Activated T-cell treated with anti-CD3 and anti-CD28 coated beads, Interleukin-2, amount 50 U/mL, for 4 hours (primary cell): ENCODE measurements at regions not wholly inside any gene's neighbourhood (a gene's known extent, or its start where the extent isn't known, plus 50 kb on each side); places are given as distances from the start of the nearest gene placed in this dataset.

Experiments
- ATAC-seq, 2 donors: fragments of 200-7000 bp; cut with Tn5 transposase; one replicate each; pipeline ENCODE4 v1.10.0; 2021
- DNase-seq: peaks from one replicate; pipeline ENCODE4 v3.0.0-alpha.2; 2020
- H3K27me3 Mint-ChIP-seq: one replicate; pipeline ENCODE4 v1.8.0; 2021; ENCODE audit warnings: low read depth, mixed read lengths
- H3K36me3 Mint-ChIP-seq: one replicate; pipeline ENCODE4 v1.8.0; 2022; ENCODE audit warnings: mixed read lengths; ENCODE audit not compliant: insufficient read depth
- H3K4me1 Mint-ChIP-seq: one replicate; pipeline ENCODE4 v1.8.0; 2021; ENCODE audit warnings: low read depth, mixed read lengths
- H3K4me3 Mint-ChIP-seq: one replicate; pipeline ENCODE4 v1.8.0; 2021; ENCODE audit warnings: mild to moderate bottlenecking, moderate library complexity, mixed read lengths
- H3K9me3 Mint-ChIP-seq: one replicate; pipeline ENCODE4 v1.8.0; 2021; ENCODE audit warnings: mixed read lengths

GRCh38 chr16:48487287-48487686 lies 102.1 kb upstream of the SIAH1 start:
- Mint-ChIP-seq H3K27me3 (peaks cover 22% of the 10 kb centered on the region), H3K36me3 (no peaks in the 10 kb centered on the region), H3K4me3 (no peak overlapping the region), H3K9me3 (no peaks in the 10 kb centered on the region), H3K4me1 (no peaks in the 10 kb centered on the region)
- ATAC-seq (no peak), DNase-seq (no peak)

- ATAC-seq (no peak), DNase-seq (no peak)
- Mint-ChIP-seq H3K4me3 (no peak overlapping the region), H3K9me3 (peaks cover 4% of the 10 kb centered on the region), H3K36me3 (no peaks in the 10 kb centered on the region), H3K27me3 (peaks cover 15% of the 10 kb centered on the region), H3K4me1 (no peaks in the 10 kb centered on the region)
Measured at GRCh38 chr16:48481772-48482171, 96.6 kb upstream of the SIAH1 start.

- DNase-seq (no peak), ATAC-seq (no peak)
- peaks cover 11% of the 10 kb centered on the region for H3K27me3 Mint-ChIP-seq
- H3K36me3 Mint-ChIP-seq, result no peaks in the 10 kb centered on the region
- H3K4me3 Mint-ChIP-seq, result no peak overlapping the region
- peaks cover 4% of the 10 kb centered on the region for H3K9me3 Mint-ChIP-seq
- no peaks in the 10 kb centered on the region for H3K4me1 Mint-ChIP-seq
Measured at GRCh38 chr16:48481211-48481610, 96.0 kb upstream of the SIAH1 start.

- DNase-seq, result no peak
- Mint-ChIP-seq H3K9me3 (peaks cover 11% of the 10 kb centered on the region), H3K4me1 (no peaks in the 10 kb centered on the region), H3K4me3 (no peak overlapping the region), H3K36me3 (peaks cover 4% of the 10 kb centered on the region), H3K27me3 (peaks cover 14% of the 10 kb centered on the region)
- ATAC-seq, result no peak
Measured at GRCh38 chr16:48479955-48480354, 94.7 kb upstream of the SIAH1 start.

- H3K27me3 Mint-ChIP-seq, result peaks cover 15% of the 10 kb centered on the region
- DNase-seq (no peak), ATAC-seq (no peak)
- no peak overlapping the region for H3K4me3 Mint-ChIP-seq
- H3K9me3 Mint-ChIP-seq, result peaks cover 11% of the 10 kb centered on the region
- H3K36me3 Mint-ChIP-seq, result peaks cover 4% of the 10 kb centered on the region
- H3K4me1 Mint-ChIP-seq, result no peaks in the 10 kb centered on the region
Measured at GRCh38 chr16:48479329-48479728, 94.1 kb upstream of the SIAH1 start.

- H3K4me1 Mint-ChIP-seq, result no peaks in the 10 kb centered on the region
- no peak overlapping the region for H3K4me3 Mint-ChIP-seq
- H3K27me3 Mint-ChIP-seq, result peaks cover 16% of the 10 kb centered on the region
- peaks cover 11% of the 10 kb centered on the region for H3K9me3 Mint-ChIP-seq
- ATAC-seq (no peak), DNase-seq (no peak)
- peaks cover 4% of the 10 kb centered on the region for H3K36me3 Mint-ChIP-seq
Measured at GRCh38 chr16:48478393-48478792, 93.2 kb upstream of the SIAH1 start.

GRCh38 chr16:48471435-48471834 lies 86.2 kb upstream of the SIAH1 start:
- Mint-ChIP-seq H3K9me3 (peaks cover 13% of the 10 kb centered on the region), H3K4me3 (no peak overlapping the region)

GRCh38 chr16:48462106-48462740 lies 77.0 kb upstream of the SIAH1 start:
- Mint-ChIP-seq H3K36me3 (no peaks in the 10 kb centered on the region), H3K4me1 (peaks cover 16% of the 10 kb centered on the region), H3K9me3 (peaks cover 4% of the 10 kb centered on the region), H3K4me3 (no peak overlapping the region), H3K27me3 (no peaks in the 10 kb centered on the region)
- no peak for DNase-seq
- no peak for ATAC-seq

More at GRCh38 chr16:48471435-48471834, 86.2 kb upstream of the SIAH1 start:
- H3K27me3 Mint-ChIP-seq, result peaks cover 8% of the 10 kb centered on the region
- ATAC-seq (no peak), DNase-seq (no peak)
- peaks cover 4% of the 10 kb centered on the region for H3K36me3 Mint-ChIP-seq
- H3K4me1 Mint-ChIP-seq, result no peaks in the 10 kb centered on the region

- no peaks in the 10 kb centered on the region for H3K27me3 Mint-ChIP-seq
- ATAC-seq (no peak), DNase-seq (no peak)
Measured at GRCh38 chr16:48459167-48459566, 74.0 kb upstream of the SIAH1 start.

GRCh38 chr16:48454051-48454450 lies 68.8 kb upstream of the SIAH1 start:
- H3K27me3 Mint-ChIP-seq, result no peaks in the 10 kb centered on the region
- no peaks in the 10 kb centered on the region for H3K9me3 Mint-ChIP-seq
- no peak overlapping the region for H3K4me3 Mint-ChIP-seq
- H3K4me1 Mint-ChIP-seq, result peaks cover 17% of the 10 kb centered on the region
- no peaks in the 10 kb centered on the region for H3K36me3 Mint-ChIP-seq
- DNase-seq, result no peak
- no peak for ATAC-seq

More at GRCh38 chr16:48459167-48459566, 74.0 kb upstream of the SIAH1 start:
- H3K4me3 Mint-ChIP-seq, result no peak overlapping the region
- H3K36me3 Mint-ChIP-seq, result no peaks in the 10 kb centered on the region
- no peaks in the 10 kb centered on the region for H3K9me3 Mint-ChIP-seq
- peaks cover 20% of the 10 kb centered on the region for H3K4me1 Mint-ChIP-seq

GRCh38 chr16:48452991-48453760 lies 68.0 kb upstream of the SIAH1 start:
- H3K9me3 Mint-ChIP-seq, result no peaks in the 10 kb centered on the region
- H3K36me3 Mint-ChIP-seq, result no peaks in the 10 kb centered on the region
- no peaks in the 10 kb centered on the region for H3K27me3 Mint-ChIP-seq
- no peak for DNase-seq
- no peak for ATAC-seq
- H3K4me1 Mint-ChIP-seq, result peaks cover 10% of the 10 kb centered on the region
- no peak overlapping the region for H3K4me3 Mint-ChIP-seq

GRCh38 chr16:48451323-48451722 lies 66.1 kb upstream of the SIAH1 start:
- Mint-ChIP-seq H3K27me3 (no peaks in the 10 kb centered on the region), H3K4me3 (no peak overlapping the region), H3K9me3 (no peaks in the 10 kb centered on the region), H3K36me3 (no peaks in the 10 kb centered on the region), H3K4me1 (no peaks in the 10 kb centered on the region)
- no peak for DNase-seq
- ATAC-seq, result no peak

- H3K4me1 Mint-ChIP-seq, result no peaks in the 10 kb centered on the region
- H3K36me3 Mint-ChIP-seq, result no peaks in the 10 kb centered on the region
- no peaks in the 10 kb centered on the region for H3K27me3 Mint-ChIP-seq
- ATAC-seq (no peak), DNase-seq (no peak)
- no peaks in the 10 kb centered on the region for H3K9me3 Mint-ChIP-seq
- no peak overlapping the region for H3K4me3 Mint-ChIP-seq
Measured at GRCh38 chr16:48450367-48450766, 65.2 kb upstream of the SIAH1 start.

- Mint-ChIP-seq H3K4me3 (no peak overlapping the region), H3K36me3 (no peaks in the 10 kb centered on the region), H3K4me1 (no peaks in the 10 kb centered on the region), H3K27me3 (no peaks in the 10 kb centered on the region), H3K9me3 (no peaks in the 10 kb centered on the region)
- DNase-seq (no peak), ATAC-seq (peak in 1 of 2 donors; percentile 41)
Measured at GRCh38 chr16:48448841-48449481, 63.7 kb upstream of the SIAH1 start.
